ENCODE measurements at regions not wholly inside any gene's neighbourhood (a gene's known extent, or its start where the extent isn't known, plus 50 kb on each side); places are given as distances from the start of the nearest gene placed in this dataset.

GRCh38 chr5:3175416-3175815, 420.2 kb upstream of the IRX1 start:
- Histone ChIP-seq H3K4me3 (no peak overlapping the region), H3K4me1 (no peaks in the 10 kb centered on the region), H3K4me2 (no peak overlapping the region), H3K27ac (no peak overlapping the region), H3K9me3 (no peaks in the 10 kb centered on the region)
- CTCF ChIA-PET, result no interaction called here
- TF ChIP-seq RNF2 (IDR thresholded peaks at IDR 0.05; ENCODE audit: borderline replicate concordance, low read depth) (no peak), SMC3 (IDR thresholded peaks at IDR 0.05) (no peak)
- POLR2A ChIA-PET, result no interaction called here
- FAIRE-seq (no peak), ATAC-seq (no peak), DNase-seq (ENCODE audit: low read depth in 1 of 2, low spot score in 1 of 2) (no peak)
- WGBS (ENCODE audit: missing lambda C conversion rate), result 0% methylated on average over 7 of the region's 7 CpGs

DNA sequence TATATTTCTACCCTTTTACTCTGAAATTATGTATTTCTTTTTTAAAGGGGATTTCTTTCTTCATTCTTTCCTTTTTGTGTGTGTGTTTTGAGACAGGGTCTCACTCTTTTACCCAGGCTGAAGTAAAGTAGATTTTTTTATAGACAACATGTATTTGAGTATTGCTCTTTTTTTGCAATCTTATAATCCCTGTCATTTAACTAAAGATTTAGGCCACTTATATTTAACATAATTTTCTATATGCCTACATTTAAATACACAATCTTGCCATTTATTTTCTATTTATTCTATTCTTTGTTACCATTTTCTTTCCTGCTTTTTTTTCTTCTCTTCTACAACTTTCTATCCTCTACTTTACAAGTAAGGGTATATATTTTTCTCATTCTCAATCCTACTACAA, 416.0 kb upstream of the IRX2 start:
- H3K4me1 ChIP-seq, result no peaks in the 10 kb centered on the region
- H3K4me2 ChIP-seq, result no peak overlapping the region
- ATAC-seq (no peak), FAIRE-seq (no peak), DNase-seq (ENCODE audit: low read depth in 1 of 2, low spot score in 1 of 2) (no peak)
- H3K27ac ChIP-seq, result no peak overlapping the region
- ChIA-PET CTCF (no interaction called here), POLR2A (no interaction called here)
- H3K9me3 ChIP-seq, result no peaks in the 10 kb centered on the region
- H3K4me3 ChIP-seq, result no peak overlapping the region
- TF ChIP-seq, protein P1, sequence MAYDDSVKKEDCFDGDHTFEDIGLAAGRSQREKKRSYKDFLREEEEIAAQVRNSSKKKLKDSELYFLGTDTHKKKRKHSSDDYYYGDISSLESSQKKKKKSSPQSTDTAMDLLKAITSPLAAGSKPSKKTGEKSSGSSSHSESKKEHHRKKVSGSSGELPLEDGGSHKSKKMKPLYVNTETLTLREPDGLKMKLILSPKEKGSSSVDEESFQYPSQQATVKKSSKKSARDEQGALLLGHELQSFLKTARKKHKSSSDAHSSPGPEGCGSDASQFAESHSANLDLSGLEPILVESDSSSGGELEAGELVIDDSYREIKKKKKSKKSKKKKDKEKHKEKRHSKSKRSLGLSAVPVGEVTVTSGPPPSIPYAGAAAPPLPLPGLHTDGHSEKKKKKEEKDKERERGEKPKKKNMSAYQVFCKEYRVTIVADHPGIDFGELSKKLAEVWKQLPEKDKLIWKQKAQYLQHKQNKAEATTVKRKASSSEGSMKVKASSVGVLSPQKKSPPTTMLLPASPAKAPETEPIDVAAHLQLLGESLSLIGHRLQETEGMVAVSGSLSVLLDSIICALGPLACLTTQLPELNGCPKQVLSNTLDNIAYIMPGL (CRISPR knock-in tag; IDR thresholded peaks at IDR 0.05; ENCODE audit: borderline replicate concordance), result no peak
- TF ChIP-seq CBX8 (IDR thresholded peaks at IDR 0.05) (no peak), NR3C1 (IDR thresholded peaks at IDR 0.05) (no peak), ZSCAN20 (CRISPR knock-in tag; IDR thresholded peaks at IDR 0.05) (no peak), RNF2 (IDR thresholded peaks at IDR 0.05; ENCODE audit: borderline replicate concordance, low read depth) (no peak), CHD2 (IDR thresholded peaks at IDR 0.05; ENCODE audit: low read length, partially characterized antibody) (no peak), MAZ (IDR thresholded peaks at IDR 0.05; ENCODE audit: borderline replicate concordance, low read depth, low read length) (no peak), EHF (CRISPR knock-in tag; IDR thresholded peaks at IDR 0.05) (no peak)
- TF ChIP-seq, protein P2, sequence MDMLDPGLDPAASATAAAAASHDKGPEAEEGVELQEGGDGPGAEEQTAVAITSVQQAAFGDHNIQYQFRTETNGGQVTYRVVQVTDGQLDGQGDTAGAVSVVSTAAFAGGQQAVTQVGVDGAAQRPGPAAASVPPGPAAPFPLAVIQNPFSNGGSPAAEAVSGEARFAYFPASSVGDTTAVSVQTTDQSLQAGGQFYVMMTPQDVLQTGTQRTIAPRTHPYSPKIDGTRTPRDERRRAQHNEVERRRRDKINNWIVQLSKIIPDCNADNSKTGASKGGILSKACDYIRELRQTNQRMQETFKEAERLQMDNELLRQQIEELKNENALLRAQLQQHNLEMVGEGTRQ (IDR thresholded peaks at IDR 0.05), result no peak

DNA sequence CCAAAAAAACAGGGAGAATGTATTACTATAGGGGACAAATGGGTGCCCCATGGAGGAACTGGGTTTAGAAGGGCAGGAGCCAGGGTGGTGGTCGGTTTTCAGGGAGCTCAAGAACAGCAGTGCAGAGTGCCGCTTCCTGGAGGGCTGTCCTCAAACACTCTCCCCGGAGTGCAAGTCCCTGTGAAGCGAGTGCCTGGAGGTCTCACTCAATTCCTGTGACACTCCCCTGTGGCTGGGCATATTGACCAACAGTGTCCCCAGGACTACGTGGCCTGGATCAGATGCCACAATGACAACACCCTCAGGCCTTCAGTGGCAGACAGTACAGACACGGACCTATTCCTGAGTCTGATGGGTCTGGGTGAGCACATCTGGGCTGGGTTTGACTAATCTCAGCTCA, 412.1 kb upstream of the IRX2 start:
- ATAC-seq, result no peak
- H3K4me1 ChIP-seq, result no peaks in the 10 kb centered on the region
- POLR2A ChIA-PET, result no interaction called here

GRCh38 chr5:3161672-3162071, 410.2 kb upstream of the IRX2 start:
- Histone ChIP-seq H3K4me3 (no peak overlapping the region), H3K4me2 (no peak overlapping the region), H3K9me3 (no peaks in the 10 kb centered on the region), H3K27ac (no peak overlapping the region), H3K4me1 (no peaks in the 10 kb centered on the region)
- POLR2A ChIA-PET, result no interaction called here
- FAIRE-seq (no peak), DNase-seq (ENCODE audit: low read depth in 1 of 2, low spot score in 1 of 2) (no peak), ATAC-seq (no peak)
- CTCF ChIA-PET, result no interaction called here
- TF ChIP-seq FOXS1 (CRISPR knock-in tag; IDR thresholded peaks at IDR 0.05) (no peak), MAZ (IDR thresholded peaks at IDR 0.05; ENCODE audit: borderline replicate concordance, low read depth, low read length) (no peak), HES2 (IDR thresholded peaks at IDR 0.05) (no peak), RAD21 (conservative IDR thresholded peaks at IDR 0.05 in 1 of 2, IDR thresholded peaks at IDR 0.05 in 1 of 2) (no peak), HEYL (CRISPR knock-in tag; IDR thresholded peaks at IDR 0.05) (no peak)
- TF ChIP-seq, protein P3, sequence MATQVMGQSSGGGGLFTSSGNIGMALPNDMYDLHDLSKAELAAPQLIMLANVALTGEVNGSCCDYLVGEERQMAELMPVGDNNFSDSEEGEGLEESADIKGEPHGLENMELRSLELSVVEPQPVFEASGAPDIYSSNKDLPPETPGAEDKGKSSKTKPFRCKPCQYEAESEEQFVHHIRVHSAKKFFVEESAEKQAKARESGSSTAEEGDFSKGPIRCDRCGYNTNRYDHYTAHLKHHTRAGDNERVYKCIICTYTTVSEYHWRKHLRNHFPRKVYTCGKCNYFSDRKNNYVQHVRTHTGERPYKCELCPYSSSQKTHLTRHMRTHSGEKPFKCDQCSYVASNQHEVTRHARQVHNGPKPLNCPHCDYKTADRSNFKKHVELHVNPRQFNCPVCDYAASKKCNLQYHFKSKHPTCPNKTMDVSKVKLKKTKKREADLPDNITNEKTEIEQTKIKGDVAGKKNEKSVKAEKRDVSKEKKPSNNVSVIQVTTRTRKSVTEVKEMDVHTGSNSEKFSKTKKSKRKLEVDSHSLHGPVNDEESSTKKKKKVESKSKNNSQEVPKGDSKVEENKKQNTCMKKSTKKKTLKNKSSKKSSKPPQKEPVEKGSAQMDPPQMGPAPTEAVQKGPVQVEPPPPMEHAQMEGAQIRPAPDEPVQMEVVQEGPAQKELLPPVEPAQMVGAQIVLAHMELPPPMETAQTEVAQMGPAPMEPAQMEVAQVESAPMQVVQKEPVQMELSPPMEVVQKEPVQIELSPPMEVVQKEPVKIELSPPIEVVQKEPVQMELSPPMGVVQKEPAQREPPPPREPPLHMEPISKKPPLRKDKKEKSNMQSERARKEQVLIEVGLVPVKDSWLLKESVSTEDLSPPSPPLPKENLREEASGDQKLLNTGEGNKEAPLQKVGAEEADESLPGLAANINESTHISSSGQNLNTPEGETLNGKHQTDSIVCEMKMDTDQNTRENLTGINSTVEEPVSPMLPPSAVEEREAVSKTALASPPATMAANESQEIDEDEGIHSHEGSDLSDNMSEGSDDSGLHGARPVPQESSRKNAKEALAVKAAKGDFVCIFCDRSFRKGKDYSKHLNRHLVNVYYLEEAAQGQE (IDR thresholded peaks at IDR 0.05), result no peak
- TF ChIP-seq, protein P2 (IDR thresholded peaks at IDR 0.05), result no peak
- WGBS (ENCODE audit: missing lambda C conversion rate), result 4% methylated on average over 8 of the region's 8 CpGs

More for the DNA sequence above, 412.1 kb upstream of the IRX2 start:
- TF ChIP-seq MAX (IDR thresholded peaks at IDR 0.05) (no peak), CHD4 (IDR thresholded peaks at IDR 0.05; ENCODE audit: borderline replicate concordance) (no peak), JUNB (IDR thresholded peaks at IDR 0.05) (no peak)
- Histone ChIP-seq H3K27ac (no peak overlapping the region), H3K4me2 (no peak overlapping the region), H3K9me3 (no peaks in the 10 kb centered on the region), H3K4me3 (no peak overlapping the region)
- FAIRE-seq, result no peak
- DNase-seq (ENCODE audit: low read depth in 1 of 2, low spot score in 1 of 2), result no peak
- CTCF ChIA-PET, result no interaction called here
- WGBS (ENCODE audit: missing lambda C conversion rate), result 8% methylated on average over 6 of the region's 6 CpGs

Measured in A549 (cell line).